AG10803 (cell line): ENCODE measurements at regions not wholly inside any gene's neighbourhood (a gene's known extent, or its start where the extent isn't known, plus 50 kb on each side); places are given as distances from the start of the nearest gene placed in this dataset.

Experiments used
- DNase-seq: peaks from one replicate; pipeline ENCODE4 v3.0.0; 2010; ENCODE audit warnings: low read depth
- H3K4me3 ChIP-seq: 2 replicates; pipeline ENCODE4 v1.5.1; 2011; ENCODE audit warnings: mild to moderate bottlenecking, low read length, control low read depth
- TF ChIP-seq, protein P1 (sequence below): conservative IDR thresholded peaks from 2 replicates; pipeline ENCODE4 v1.5.1; 2011; ENCODE audit warnings: mild to moderate bottlenecking, low read length, control low read depth, inconsistent platforms

DNA sequence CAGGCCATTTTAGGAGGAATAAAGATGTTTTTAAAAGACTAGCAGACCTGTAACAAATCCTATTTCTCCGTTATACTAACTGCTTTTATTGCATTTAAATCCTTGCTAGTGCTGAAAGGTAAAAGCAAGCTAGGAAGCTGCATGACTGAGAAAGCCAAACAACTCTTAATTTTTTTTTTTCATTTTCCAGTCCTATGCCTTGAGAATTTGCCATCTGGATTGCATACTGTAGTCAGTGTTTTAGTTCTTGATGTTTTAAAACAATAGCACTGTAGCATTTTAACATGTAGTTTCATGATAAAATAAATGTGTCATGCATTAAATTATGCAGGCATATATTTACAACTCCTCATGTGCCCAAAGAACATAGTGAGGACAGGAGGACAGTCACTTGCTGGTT, 108.4 kb upstream of the FGF10 start:
- TF ChIP-seq, protein P1, sequence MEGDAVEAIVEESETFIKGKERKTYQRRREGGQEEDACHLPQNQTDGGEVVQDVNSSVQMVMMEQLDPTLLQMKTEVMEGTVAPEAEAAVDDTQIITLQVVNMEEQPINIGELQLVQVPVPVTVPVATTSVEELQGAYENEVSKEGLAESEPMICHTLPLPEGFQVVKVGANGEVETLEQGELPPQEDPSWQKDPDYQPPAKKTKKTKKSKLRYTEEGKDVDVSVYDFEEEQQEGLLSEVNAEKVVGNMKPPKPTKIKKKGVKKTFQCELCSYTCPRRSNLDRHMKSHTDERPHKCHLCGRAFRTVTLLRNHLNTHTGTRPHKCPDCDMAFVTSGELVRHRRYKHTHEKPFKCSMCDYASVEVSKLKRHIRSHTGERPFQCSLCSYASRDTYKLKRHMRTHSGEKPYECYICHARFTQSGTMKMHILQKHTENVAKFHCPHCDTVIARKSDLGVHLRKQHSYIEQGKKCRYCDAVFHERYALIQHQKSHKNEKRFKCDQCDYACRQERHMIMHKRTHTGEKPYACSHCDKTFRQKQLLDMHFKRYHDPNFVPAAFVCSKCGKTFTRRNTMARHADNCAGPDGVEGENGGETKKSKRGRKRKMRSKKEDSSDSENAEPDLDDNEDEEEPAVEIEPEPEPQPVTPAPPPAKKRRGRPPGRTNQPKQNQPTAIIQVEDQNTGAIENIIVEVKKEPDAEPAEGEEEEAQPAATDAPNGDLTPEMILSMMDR = no peak
- DNase-seq = no peak
- no peak overlapping the region for H3K4me3 ChIP-seq

DNA sequence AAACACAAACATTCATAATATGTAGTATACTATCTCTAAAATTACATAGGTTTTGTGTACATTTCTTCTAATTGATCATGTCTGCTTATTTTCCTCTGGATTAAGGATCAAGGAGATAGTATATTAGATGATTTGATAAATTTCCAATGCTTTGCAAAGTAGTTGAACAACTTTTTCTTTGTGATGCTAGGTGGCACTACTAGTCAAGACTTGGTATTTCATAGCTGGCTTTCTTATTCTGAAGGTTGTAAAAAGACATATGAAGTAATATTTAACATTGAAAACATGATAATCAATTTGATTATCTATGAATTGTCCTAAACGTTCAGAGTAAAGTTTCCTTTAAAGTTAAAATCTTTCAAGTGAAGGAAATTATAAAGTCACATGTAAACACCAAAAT, 106.1 kb upstream of the FGF10 start:
- DNase-seq = no peak
- H3K4me3 ChIP-seq = no peak overlapping the region
- TF ChIP-seq, protein P1 = no peak

DNA sequence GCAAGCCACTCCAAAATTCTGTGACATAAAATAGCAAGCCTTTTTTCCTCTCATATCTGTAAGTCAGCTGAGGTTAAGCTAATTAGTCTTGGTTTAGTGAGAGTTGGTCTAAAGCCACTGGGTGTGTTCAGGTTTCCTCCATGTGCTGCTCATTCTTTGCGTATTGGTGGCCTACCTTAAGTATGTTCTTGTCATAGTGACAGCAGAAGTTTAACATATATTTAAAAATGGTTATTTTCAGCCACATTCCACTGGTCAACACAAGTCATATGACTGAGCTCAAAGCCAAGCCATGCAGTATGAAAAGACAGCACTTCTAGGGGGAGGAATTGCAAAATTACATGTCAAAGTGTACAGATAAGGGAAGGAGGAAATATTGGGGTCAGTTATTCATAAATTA, 100.5 kb upstream of the FGF10 start:
- TF ChIP-seq, protein P1 = no peak
- no peak overlapping the region for H3K4me3 ChIP-seq
- no peak for DNase-seq

DNA sequence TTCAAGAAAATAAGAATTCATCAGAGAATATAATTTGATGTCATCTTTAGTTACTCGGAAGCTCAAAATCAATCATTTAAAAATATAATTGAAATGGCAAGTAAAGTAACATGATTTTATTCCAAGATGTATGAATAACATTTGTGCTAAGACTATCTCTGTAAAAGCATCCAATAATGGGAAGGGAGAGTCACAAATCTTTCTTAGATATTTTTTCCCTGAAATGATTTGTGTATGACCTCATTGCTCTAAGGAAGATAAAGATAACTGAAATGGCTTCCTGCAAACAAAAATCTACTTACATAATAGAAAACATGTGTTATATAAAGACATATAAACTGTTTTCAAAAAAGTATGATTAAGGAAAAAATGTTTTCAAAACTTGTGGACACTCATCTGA, 97.4 kb upstream of the FGF10 start:
- DNase-seq = no peak
- no peak overlapping the region for H3K4me3 ChIP-seq
- TF ChIP-seq, protein P1 = no peak

DNA sequence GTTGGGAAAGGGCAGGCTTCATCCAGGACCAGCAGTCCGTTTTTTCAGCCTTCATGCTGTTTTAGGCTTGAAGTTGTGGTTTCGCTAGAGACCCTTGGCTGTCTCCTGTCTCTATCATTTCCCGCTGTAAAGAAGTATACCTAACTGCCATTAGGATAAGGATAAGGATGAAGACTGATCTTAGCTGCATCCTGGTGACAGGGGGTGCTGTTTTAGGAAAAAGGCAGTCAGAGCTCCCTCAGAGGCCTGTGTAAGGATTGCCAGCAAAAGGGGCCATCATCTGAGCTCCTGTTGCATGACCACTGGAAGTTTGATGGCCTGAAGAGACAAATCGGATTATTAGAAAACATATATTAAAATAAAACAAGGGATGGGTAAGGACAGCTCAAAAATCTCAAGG, 64.8 kb upstream of the FGF10 start:
- H3K4me3 ChIP-seq = no peak overlapping the region
- TF ChIP-seq, protein P1 = no peak
- no peak for DNase-seq

DNA sequence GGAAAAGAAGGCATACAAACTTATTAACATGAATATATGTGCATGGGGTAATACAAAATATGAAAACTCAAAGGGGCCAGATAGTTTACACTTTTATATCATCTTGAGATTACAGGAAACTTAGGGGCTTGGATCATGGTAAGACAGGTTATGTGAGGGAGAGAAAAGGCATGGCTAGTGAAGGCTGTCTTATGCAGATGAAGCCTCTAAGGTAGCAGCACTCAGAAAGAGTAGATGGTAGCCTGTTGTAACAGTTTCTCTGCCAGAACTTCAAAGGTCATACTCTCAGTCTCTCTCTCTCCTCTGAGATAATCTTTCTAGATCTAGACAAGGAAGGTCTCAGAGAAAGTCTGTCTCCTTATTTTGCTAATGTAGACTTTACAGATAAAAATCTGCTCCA, 57.2 kb upstream of the FGF10 start:
- DNase-seq = no peak
- H3K4me3 ChIP-seq = no peak overlapping the region
- TF ChIP-seq, protein P1 = no peak

DNA sequence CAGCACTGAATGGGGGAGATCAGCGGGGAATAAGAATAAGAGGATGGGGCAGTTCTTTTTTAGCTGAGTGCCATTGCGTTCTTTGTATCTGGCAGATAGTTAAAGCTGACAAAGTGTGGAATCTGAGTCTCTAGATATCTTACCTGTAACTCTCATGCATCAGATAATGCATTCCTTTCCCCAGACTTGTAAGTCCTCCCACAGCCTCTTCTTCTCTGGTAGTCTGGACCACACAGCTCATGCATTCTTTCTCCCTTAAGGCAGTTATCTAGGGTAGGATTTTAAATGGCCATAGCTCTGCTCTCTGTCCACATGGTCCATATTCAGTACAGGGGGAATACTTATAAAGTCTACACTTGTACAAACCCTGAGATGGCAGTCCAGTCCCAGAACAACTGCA, 54.0 kb upstream of the FGF10 start:
- no peak overlapping the region for H3K4me3 ChIP-seq
- TF ChIP-seq, protein P1 = no peak
- no peak for DNase-seq
